H9 (cell line): ENCODE measurements at regions not wholly inside any gene's neighbourhood (a gene's known extent, or its start where the extent isn't known, plus 50 kb on each side); places are given as distances from the start of the nearest gene placed in this dataset.

Experiments used
- DNase-seq: peaks from one replicate; pipeline ENCODE4 v3.0.0-alpha.2; 2017
- H2AFZ ChIP-seq: one replicate; pipeline ENCODE4 v1.6.1; 2013; ENCODE audit warnings: mild to moderate bottlenecking, low read length, control low read depth, moderate library complexity
- H2AK5ac ChIP-seq: 2 replicates; pipeline ENCODE4 v1.6.1; 2013; ENCODE audit warnings: low read length, control low read depth, mixed read lengths; ENCODE audit not compliant: insufficient read length
- H2BK120ac ChIP-seq: one replicate; pipeline ENCODE4 v1.6.1; 2013; ENCODE audit warnings: low read depth, mild to moderate bottlenecking, low read length, control low read depth, inconsistent platforms; ENCODE audit not compliant: poor library complexity, severe bottlenecking
- H2BK12ac ChIP-seq: 2 replicates; pipeline ENCODE4 v1.6.1; 2013; ENCODE audit warnings: low read length, control low read depth, mixed read lengths, low read depth; ENCODE audit not compliant: insufficient read length
- H2BK15ac ChIP-seq: 2 replicates; pipeline ENCODE4 v1.6.1; 2013; ENCODE audit warnings: low read depth, low read length, control low read depth
- H2BK20ac ChIP-seq: one replicate; pipeline ENCODE4 v1.6.1; 2013; ENCODE audit warnings: low read depth, mild to moderate bottlenecking, low read length, control low read depth, inconsistent platforms; ENCODE audit not compliant: poor library complexity, severe bottlenecking
- H2BK5ac ChIP-seq: 2 replicates; pipeline ENCODE4 v1.6.1; 2013; ENCODE audit warnings: low read length, control low read depth, mixed read lengths; ENCODE audit not compliant: insufficient read length
- H3K14ac ChIP-seq: 2 replicates; pipeline ENCODE4 v1.6.1; 2013; ENCODE audit warnings: low read length, control low read depth; ENCODE audit not compliant: insufficient read depth
- H3K18ac ChIP-seq: 2 replicates; pipeline ENCODE4 v1.6.1; 2013; ENCODE audit warnings: low read depth, mild to moderate bottlenecking, mixed read lengths, low read length, control low read depth; ENCODE audit not compliant: insufficient read length
- H3K23ac ChIP-seq: 2 replicates; pipeline ENCODE4 v1.6.1; 2013; ENCODE audit warnings: low read length, control low read depth, mixed read lengths, low read depth; ENCODE audit not compliant: insufficient read length
- H3K23me2 ChIP-seq: 2 replicates; pipeline ENCODE4 v1.6.1; 2013; ENCODE audit warnings: low read depth, mild to moderate bottlenecking, mixed read lengths, low read length, control low read depth; ENCODE audit not compliant: insufficient read length, poor library complexity, severe bottlenecking
- H3K27ac ChIP-seq: 2 replicates; pipeline ENCODE4 v1.5.1; 2013; ENCODE audit warnings: low read length, control low read depth, mixed read lengths, low read depth; ENCODE audit not compliant: insufficient read length
- H3K27me3 ChIP-seq: 2 replicates; pipeline ENCODE4 v1.6.1; 2013; ENCODE audit warnings: low read length, control low read depth, inconsistent platforms; ENCODE audit not compliant: insufficient read depth
- H3K4ac ChIP-seq: 2 replicates; pipeline ENCODE4 v1.6.1; 2013; ENCODE audit warnings: low read depth, mild to moderate bottlenecking, control low read depth, inconsistent platforms, low read length, moderate library complexity
- H3K4me1 ChIP-seq: 2 replicates; pipeline ENCODE4 v1.6.1; 2013; ENCODE audit warnings: low read length, control low read depth, inconsistent platforms; ENCODE audit not compliant: insufficient read depth
- H3K4me2 ChIP-seq: 2 replicates; pipeline ENCODE4 v1.6.1; 2013; ENCODE audit warnings: low read length, control low read depth, mixed read lengths; ENCODE audit not compliant: insufficient read length, insufficient read depth
- H3K56ac ChIP-seq: 2 replicates; pipeline ENCODE4 v1.6.1; 2013; ENCODE audit warnings: low read depth, mild to moderate bottlenecking, mixed read lengths, low read length, control low read depth; ENCODE audit not compliant: insufficient read length
- H3K79me1 ChIP-seq: 2 replicates; pipeline ENCODE4 v1.6.1; 2013; ENCODE audit warnings: low read depth, mild to moderate bottlenecking, moderate library complexity, low read length, control low read depth, inconsistent platforms; ENCODE audit not compliant: insufficient read depth, poor library complexity, severe bottlenecking
- H3K79me2 ChIP-seq: 2 replicates; pipeline ENCODE4 v1.6.1; 2013; ENCODE audit warnings: low read length, control low read depth, inconsistent platforms; ENCODE audit not compliant: insufficient read depth
- H3K9ac ChIP-seq: 2 replicates; pipeline ENCODE4 v1.6.1; 2013; ENCODE audit warnings: low read length, control low read depth, mixed read lengths; ENCODE audit not compliant: insufficient read length; ENCODE audit errors: extremely low read depth
- H3K9me3 ChIP-seq: one replicate; pipeline ENCODE4 v1.6.1; 2013; ENCODE audit warnings: low read depth, low read length, inconsistent platforms; ENCODE audit not compliant: control insufficient read depth
- H3T11ph ChIP-seq: one replicate; pipeline ENCODE4 v1.6.1; 2013; ENCODE audit warnings: mild to moderate bottlenecking, low read length, control low read depth, inconsistent platforms
- H4K20me1 ChIP-seq: one replicate; pipeline ENCODE4 v1.6.1; 2013; ENCODE audit not compliant: control insufficient read depth, insufficient read length, insufficient read depth
- H4K5ac ChIP-seq: 2 replicates; pipeline ENCODE4 v1.6.1; 2013; ENCODE audit warnings: low read depth, mild to moderate bottlenecking, mixed read lengths, low read length, control low read depth; ENCODE audit not compliant: insufficient read length
- H4K8ac ChIP-seq: replicated peaks from 2 replicates; pipeline ENCODE4 v1.6.1; 2013; ENCODE audit warnings: low read length, control low read depth, mixed read lengths, low read depth; ENCODE audit not compliant: insufficient read length
- H4K91ac ChIP-seq: 2 replicates; pipeline ENCODE4 v1.6.1; 2013; ENCODE audit warnings: low read depth, mild to moderate bottlenecking, moderate library complexity, mixed read lengths, low read length, control low read depth; ENCODE audit not compliant: insufficient read length
- H3K27ac Mint-ChIP-seq, 3 experiments: 2 replicates in 2 of 3; 3 replicates in 1 of 3; pipeline ENCODE4 v1.8.0; 2020 to 2021; ENCODE audit warnings: mixed read lengths in 3 of 3, mild to moderate bottlenecking in 1 of 3, moderate library complexity in 1 of 3
- H3K27me3 Mint-ChIP-seq: 2 replicates; pipeline ENCODE4 v1.8.0; 2021; ENCODE audit warnings: low read depth, mild to moderate bottlenecking, moderate library complexity, mixed read lengths
- H3K36me3 Mint-ChIP-seq, 3 experiments: 2 replicates in 2 of 3; 3 replicates in 1 of 3; pipeline ENCODE4 v1.8.0; 2020 to 2021; ENCODE audit warnings: low read depth in 3 of 3, mixed read lengths in 3 of 3; ENCODE audit not compliant: insufficient read depth in 1 of 3
- H3K4me1 Mint-ChIP-seq, 2 experiments: 2 replicates each; pipeline ENCODE4 v1.8.0; 2020; ENCODE audit warnings: mixed read lengths in 2 of 2
- H3K4me3 Mint-ChIP-seq, 2 experiments: 2 replicates in 1 of 2; 3 replicates in 1 of 2; pipeline ENCODE4 v1.8.0; 2020 to 2021; ENCODE audit warnings: mild to moderate bottlenecking in 2 of 2, mixed read lengths in 2 of 2, moderate library complexity in 1 of 2
- H3K9me3 Mint-ChIP-seq, 2 experiments: 2 replicates in 1 of 2; 3 replicates in 1 of 2; pipeline ENCODE4 v1.8.0; 2020; ENCODE audit warnings: mild to moderate bottlenecking in 2 of 2, mixed read lengths in 2 of 2, moderate library complexity in 1 of 2
- WGBS: extraction: QIAGEN DNeasy Blood & Tissue Kit; methylation state at CpG from one replicate; pipeline ENCODE4 v1.1.7; 2013; ENCODE audit warnings: missing lambda C conversion rate, low lambda C conversion rate, mixed read lengths; ENCODE audit not compliant: insufficient read length; ENCODE audit errors: extremely low coverage; 5-methylcytosine and 5-hydroxymethylcytosine counted together
- TF ChIP-seq, protein P1 (sequence below): fragments of 200-600 bp; sonication (generic); conservative IDR thresholded peaks from 3 replicates; pipeline ENCODE4 v1.8.0; 2021; ENCODE audit warnings: antibody characterized with exemption, mild to moderate bottlenecking

GRCh38 chr20:41879123-41879522, 260.9 kb upstream of the CHD6 start:
- WGBS, result no CpG with 5 or more reads among the region's 2 CpGs
- DNase-seq, result no peak
- Histone ChIP-seq H3K56ac (no peak overlapping the region), H4K20me1 (no peaks in the 10 kb centered on the region), H4K5ac (no peak overlapping the region), H2AK5ac (no peak overlapping the region), H3K9ac (no peak overlapping the region), H3K14ac (no peak overlapping the region), H3K27ac (no peak overlapping the region), H3K4ac (no peak overlapping the region), H3K23ac (no peak overlapping the region), H3T11ph (no peak overlapping the region), H2BK5ac (no peak overlapping the region), H2BK12ac (no peak overlapping the region), H3K4me1 (no peaks in the 10 kb centered on the region), H2AFZ (no peak overlapping the region), H3K4me2 (no peak overlapping the region), H4K8ac (no peak overlapping the region), H2BK15ac (no peak overlapping the region), H2BK120ac (no peak overlapping the region), H3K18ac (no peak overlapping the region), H3K23me2 (no peaks in the 10 kb centered on the region), H3K9me3 (no peaks in the 10 kb centered on the region), H3K79me2 (no peaks in the 10 kb centered on the region), H3K79me1 (no peaks in the 10 kb centered on the region), H4K91ac (no peak overlapping the region), H3K27me3 (no peaks in the 10 kb centered on the region), H2BK20ac (no peak overlapping the region)
- H3K9me3 Mint-ChIP-seq, result no peaks in the 10 kb centered on the region
- TF ChIP-seq, protein P1, sequence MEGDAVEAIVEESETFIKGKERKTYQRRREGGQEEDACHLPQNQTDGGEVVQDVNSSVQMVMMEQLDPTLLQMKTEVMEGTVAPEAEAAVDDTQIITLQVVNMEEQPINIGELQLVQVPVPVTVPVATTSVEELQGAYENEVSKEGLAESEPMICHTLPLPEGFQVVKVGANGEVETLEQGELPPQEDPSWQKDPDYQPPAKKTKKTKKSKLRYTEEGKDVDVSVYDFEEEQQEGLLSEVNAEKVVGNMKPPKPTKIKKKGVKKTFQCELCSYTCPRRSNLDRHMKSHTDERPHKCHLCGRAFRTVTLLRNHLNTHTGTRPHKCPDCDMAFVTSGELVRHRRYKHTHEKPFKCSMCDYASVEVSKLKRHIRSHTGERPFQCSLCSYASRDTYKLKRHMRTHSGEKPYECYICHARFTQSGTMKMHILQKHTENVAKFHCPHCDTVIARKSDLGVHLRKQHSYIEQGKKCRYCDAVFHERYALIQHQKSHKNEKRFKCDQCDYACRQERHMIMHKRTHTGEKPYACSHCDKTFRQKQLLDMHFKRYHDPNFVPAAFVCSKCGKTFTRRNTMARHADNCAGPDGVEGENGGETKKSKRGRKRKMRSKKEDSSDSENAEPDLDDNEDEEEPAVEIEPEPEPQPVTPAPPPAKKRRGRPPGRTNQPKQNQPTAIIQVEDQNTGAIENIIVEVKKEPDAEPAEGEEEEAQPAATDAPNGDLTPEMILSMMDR, result no peak
- no peak overlapping the region; a peak in 1 of 7 replicates for H3K27ac Mint-ChIP-seq
- peaks cover 6 to 12% of the 10 kb centered on the region in 2 experiments for H3K4me1 Mint-ChIP-seq
- no peaks in the 10 kb centered on the region; the same call in 1 of the 2 replicates for H3K27me3 Mint-ChIP-seq
- H3K4me3 Mint-ChIP-seq, result no peak overlapping the region
- no peaks in the 10 kb centered on the region for H3K36me3 Mint-ChIP-seq
